ENCODE measurements at regions not wholly inside any gene's neighbourhood (a gene's known extent, or its start where the extent isn't known, plus 50 kb on each side); places are given as distances from the start of the nearest gene placed in this dataset.

GRCh38 chr19:28670836-28671235 lies 542.1 kb downstream of the UQCRFS1 start:
- no peak for TF ChIP-seq MAZ (IDR thresholded peaks at IDR 0.05; ENCODE audit: borderline replicate concordance, low read depth, low read length)
- no peak for TF ChIP-seq RAD21 (conservative IDR thresholded peaks at IDR 0.05 in 1 of 2, IDR thresholded peaks at IDR 0.05 in 1 of 2)
- no peak for TF ChIP-seq CTCF (IDR thresholded peaks at IDR 0.05)
- TF ChIP-seq CHD2 (IDR thresholded peaks at IDR 0.05; ENCODE audit: low read length, partially characterized antibody) = no peak
- TF ChIP-seq SMC3 (IDR thresholded peaks at IDR 0.05) = no peak

Measured in A549 (cell line).